KG1 (cell line): ENCODE measurements at regions not wholly inside any gene's neighbourhood (a gene's known extent, or its start where the extent isn't known, plus 50 kb on each side); places are given as distances from the start of the nearest gene placed in this dataset.
"Not testable (repeated sequence)": the region's sequence is repeated elsewhere in the genome, so short reads cannot be mapped to it uniquely, and the experiment has no call there.

Experiments used
- DNase-seq: peaks from one replicate; lab custom pipeline; 2025; lab: John Stamatoyannopoulos, UW

DNA sequence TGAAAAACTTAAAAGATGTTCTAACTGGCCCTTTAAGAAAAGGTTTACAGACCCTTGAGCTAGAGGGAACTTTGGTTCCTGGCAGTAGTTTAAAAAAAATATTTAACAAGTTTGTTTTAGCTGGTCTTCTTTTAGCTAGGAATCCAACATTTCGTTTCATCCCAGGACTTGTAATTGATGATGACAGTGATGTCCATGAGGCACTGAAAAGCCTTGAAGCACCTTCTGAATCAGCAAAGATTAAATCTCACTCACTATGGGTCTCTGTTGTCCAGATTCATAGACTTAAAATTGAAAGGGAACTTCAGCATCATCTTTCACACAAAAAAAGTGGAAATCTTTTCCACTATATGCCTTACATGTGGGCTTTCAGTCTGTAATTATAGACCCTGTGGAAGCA, 102.9 kb upstream of the ETAA1 start:
- no peak for DNase-seq

GRCh38 chr2:67295406-67295805, 101.7 kb upstream of the ETAA1 start:
- no peak for DNase-seq

DNA sequence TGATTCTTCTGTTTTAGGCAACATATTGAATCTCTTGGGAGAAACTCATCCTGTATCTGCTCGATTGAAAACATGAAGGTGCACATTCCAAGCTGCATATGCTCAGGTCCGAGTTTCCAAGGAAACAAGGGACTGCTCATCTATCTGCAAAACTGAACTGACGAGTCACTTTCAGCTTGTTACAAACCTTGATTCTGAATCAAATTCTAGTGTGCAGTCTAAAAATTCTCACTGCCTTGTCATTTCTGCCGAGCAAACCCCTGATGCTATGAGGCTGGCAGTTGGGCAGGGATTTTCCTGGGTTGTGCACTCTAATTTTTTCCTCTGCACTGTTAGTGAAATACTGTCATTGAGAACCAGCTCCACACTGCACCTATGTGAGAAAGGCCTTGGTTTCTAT, 101.3 kb upstream of the ETAA1 start:
- DNase-seq, result no peak

DNA sequence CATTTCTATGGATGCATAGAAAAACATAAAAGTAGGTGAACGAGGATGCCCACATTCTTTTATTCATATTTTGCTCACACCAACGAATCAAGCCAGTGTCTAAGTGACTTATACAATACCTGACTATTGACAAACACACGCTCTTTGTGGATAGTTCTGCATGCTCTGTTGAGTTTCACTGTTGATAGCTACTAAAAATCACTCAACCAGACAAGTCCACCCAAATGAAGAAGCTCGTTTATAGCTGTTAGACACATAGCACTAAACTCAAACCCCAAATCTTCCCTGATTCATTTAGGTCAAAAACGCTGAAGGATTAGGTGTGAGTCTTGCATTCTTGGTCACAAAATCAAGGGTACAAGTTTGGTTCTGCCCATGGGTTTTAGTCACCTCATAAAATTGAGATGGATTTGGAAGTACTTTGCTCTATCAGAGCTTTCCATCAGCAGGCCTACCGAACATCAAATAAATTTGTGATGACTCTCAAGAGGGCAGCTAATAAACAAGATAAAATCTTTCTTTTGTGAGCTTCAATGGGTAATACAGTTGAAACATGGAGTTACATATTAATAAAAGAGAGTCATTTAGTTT, 92.7 kb upstream of the ETAA1 start:
- DNase-seq, result no peak

- no peak for DNase-seq
Observed at GRCh38 chr2:67309281-67309680, 87.9 kb upstream of the ETAA1 start.

DNA sequence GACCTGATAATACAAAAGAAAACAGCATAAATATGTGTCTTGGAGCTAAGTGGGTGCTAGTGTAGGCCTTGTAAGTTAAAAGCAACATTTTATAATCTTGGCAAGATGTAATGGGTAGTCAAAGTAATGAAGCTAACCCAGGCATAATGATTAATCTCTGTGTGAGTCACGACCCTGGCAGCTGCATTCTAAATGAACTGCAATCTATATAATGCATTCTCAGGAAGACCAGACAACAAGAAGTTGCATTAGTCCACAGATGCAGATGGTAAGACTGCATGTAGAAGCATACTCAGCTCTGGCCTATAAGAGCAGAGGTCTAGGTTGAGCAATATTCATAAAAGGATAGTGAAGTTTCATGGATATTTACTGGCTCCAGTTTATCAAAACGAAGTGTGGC, 85.6 kb upstream of the ETAA1 start:
- no peak for DNase-seq

GRCh38 chr2:67312871-67313270, 84.3 kb upstream of the ETAA1 start:
- no peak for DNase-seq

DNA sequence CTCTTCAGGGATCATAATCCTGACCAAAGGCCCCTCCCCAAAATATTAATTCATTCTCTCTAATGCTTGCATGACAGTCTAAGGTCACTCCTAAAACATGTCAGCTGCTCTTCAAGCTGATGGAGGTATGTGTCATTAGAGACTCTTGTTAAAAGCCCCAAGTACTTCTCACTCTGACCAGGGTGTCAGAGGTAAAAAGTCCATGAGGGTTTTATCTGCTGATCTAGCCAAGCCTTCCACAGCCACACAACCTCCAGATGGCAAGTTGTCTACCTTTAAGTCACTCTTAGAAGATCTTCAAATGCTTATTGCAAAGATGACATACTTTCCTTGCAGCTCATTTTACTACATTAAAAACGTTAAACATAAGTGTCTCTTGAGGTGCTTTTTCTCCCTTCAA, 83.6 kb upstream of the ETAA1 start:
- DNase-seq, result no peak

DNA sequence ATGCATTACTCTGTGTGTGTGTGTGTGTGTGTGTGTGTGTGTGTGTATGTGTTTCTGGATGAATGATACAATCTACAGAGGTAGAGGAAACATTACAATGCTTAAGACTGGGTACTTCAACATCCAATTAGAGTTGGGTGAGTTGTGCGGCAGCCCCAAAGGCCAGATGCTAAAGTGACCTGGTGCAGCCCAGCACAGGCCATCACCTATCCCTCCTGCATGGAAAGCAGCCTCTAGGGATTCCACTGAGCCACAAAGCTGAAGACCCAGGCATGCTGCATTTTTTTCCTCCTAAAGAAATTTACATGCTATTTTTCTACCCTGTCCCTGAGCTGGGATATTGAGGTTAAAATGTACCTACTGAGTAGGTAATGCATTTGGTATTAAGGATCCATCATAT, 79.1 kb upstream of the ETAA1 start:
- DNase-seq, result no peak

DNA sequence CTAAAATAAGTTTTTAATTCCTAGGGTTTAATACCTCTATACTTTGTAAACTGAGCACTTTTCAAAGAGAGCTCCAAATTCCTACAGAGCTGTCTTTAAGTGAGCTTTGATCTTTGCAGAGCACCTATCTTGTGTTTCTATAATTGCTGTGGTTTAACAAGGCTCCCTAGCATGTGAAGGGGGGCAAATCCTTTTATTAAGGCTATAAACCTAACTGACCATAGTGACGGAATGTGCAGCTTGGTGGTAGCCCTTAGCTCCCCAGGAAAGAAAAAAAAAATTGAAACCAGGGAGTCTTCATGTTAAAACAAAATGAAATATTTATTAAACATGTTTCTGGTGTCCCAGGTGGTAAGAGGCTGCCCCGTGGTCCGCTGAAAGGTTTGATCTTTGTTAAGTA, 78.6 kb upstream of the ETAA1 start:
- no peak for DNase-seq

DNA sequence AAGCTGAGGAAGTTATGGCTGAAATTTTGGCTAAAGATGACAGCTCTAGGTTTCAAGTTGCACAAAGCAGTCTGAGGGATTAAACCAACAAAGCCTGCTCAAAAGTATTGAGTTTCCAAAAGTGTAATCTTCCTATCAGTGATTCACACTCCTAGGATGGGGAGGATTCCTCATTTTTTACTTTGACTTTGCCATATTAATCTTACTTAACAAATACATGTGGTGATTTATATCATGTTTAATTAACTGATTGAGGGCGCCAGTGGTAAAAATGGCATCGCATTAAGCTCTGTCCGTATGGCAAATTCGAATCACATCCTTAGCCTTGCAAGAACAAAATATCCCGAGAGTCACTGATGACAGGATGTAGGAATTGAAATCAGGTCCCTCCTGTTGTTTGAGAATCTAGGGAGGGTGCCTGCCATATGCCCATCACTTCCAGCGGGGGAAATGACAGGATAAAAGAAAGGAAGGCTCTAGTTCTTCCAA, 78.1 kb upstream of the ETAA1 start:
- no peak for DNase-seq

DNA sequence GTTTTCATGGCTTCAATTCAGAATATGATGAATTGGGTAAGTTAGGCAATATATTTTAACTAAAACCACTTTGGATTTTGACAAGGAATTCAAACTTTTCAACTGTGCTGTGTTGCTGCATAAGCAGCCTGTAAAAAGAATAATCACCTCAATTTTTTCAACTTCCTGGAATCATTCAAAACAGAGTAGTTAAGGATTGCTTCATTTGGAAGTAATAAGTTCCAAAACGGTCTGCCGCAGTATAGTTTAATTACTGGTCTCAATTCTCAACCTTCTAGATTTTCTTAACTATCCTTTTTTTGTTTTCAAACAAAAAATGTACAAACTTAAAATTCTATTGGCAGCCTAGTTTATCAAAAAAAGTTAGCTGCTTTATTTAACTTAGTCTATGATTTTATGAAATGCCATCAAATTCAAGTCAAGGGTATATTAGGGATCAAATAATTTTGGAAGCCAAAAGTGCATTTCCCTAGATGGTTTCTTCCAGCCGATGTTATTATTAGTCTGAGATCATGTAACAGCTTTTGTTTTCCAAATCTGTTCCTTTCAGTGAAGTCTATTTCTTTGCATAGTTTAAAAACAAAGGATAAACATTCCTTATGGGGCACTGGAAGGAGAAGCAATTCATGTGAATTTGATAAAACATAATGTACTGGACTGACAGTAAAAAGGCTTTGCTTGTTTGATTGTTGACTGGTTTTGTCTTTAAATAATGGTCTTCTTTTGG, 76.1 kb upstream of the ETAA1 start:
- no peak for DNase-seq

GRCh38 chr2:67321588-67321903, 75.6 kb upstream of the ETAA1 start:
- DNase-seq, result no peak

DNA sequence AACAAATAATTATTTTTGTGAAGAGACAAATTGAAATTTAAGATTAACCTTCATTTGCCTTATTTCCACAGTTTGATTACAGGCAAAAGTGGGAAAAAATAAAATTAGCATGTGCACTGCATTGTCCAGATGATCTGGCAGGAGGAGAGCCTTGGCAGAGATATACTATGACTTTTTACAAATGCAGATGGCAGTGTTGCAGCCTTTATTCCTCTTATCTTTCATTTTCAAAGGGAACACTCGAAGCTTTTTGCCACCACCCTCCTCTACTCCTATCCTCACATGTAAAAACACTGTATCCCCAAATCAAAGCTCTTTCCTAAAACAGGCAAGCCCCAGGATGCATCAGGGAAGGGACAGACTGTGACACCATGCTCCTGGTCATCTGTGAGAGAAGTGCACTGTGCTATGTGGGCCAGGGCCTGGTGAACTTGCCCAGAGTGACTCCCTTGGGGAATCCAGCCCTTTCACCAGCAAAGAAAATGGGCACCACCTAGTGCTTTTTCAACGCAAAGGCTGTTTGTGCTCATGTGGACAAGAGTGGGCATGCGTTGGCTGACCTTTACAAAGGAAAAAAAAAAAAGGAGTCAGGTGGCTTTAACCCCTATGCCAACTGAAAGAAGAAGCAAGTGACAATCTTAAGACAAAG, 74.7 kb upstream of the ETAA1 start:
- no peak for DNase-seq

- DNase-seq, result no peak
Observed at GRCh38 chr2:67323209-67323991, 73.7 kb upstream of the ETAA1 start.

DNA sequence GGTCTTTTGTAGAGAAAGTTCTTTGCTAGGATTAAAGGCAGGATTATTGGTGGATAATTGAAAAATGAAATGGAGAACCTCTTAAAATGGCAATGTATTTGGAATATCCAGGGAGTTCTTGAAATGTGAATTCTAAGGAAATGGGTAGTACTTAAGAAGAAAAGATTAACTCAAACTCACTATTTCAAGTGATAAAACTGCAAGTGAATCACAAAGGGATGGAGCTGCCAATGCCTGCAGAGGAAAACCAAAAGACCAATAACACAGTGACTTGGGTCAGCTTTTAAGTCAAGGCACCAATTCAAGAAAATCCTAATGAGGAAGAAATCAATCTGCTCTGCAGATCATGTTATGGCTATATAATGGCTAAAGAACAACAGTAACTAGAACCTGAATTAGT, 67.6 kb upstream of the ETAA1 start:
- DNase-seq, result no peak

GRCh38 chr2:67329951-67330350, 67.2 kb upstream of the ETAA1 start:
- DNase-seq, result no peak

DNA sequence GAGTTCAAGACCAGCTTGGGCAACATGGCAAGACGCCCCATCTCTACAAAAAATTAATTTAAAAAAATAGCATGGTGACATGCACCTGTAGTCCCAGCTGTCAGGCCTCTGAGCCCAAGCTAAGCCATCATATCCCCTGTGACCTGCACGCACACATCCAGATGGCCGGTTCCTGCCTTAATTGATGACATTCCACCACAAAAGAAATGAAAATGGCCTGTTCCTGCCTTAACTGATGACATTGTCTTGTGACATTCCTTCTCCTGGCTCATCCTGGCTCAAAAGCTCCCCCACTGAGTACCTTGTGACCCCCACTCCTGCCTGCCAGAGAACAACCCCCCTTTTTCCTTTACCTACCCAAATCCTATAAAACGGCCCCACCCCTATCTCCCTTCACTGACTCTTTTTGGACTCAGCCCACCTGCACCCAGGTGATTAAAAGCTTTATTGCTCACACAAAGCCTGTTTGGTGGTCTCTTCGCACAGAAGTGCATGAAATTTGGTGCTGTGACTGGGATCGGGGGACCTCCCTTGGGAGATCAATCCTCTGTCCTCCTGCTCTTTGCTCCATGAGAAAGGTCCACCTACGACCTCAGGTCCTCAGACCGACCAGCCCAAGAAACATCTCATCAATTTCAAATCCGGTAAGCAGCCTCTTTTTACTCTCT, 65.6 kb upstream of the ETAA1 start:
- DNase-seq, result not testable (repeated sequence)

- no peak for DNase-seq
Observed at GRCh38 chr2:67337903-67338302, 59.2 kb upstream of the ETAA1 start.

- DNase-seq, result no peak
Observed at GRCh38 chr2:67338601-67339233, 58.4 kb upstream of the ETAA1 start.

- no peak for DNase-seq
Observed at GRCh38 chr2:67339234-67339885, 57.8 kb upstream of the ETAA1 start.
